Hepatocyte (in vitro differentiated cells): ENCODE measurements at regions not wholly inside any gene's neighbourhood (a gene's known extent, or its start where the extent isn't known, plus 50 kb on each side); places are given as distances from the start of the nearest gene placed in this dataset.

Experiments used
- CTCF ChIP-seq: fragments of 200-600 bp; sonication (generic); IDR thresholded peaks from 2 replicates; pipeline ENCODE4 v1.5.1; 2016; ENCODE audit warnings: antibody characterized with exemption, mild to moderate bottlenecking; ENCODE audit not compliant: poor library complexity
- EZH2phosphoT487 ChIP-seq: fragments of 200-600 bp; sonication (generic); IDR thresholded peaks from one replicate; pipeline ENCODE4 v1.6.1; 2018; ENCODE audit warnings: antibody characterized with exemption, mild to moderate bottlenecking, low read depth, moderate library complexity; ENCODE audit not compliant: unreplicated experiment, severe bottlenecking

- TF ChIP-seq CTCF (no peak), EZH2phosphoT487 (no peak)
Measured at GRCh38 chr1:181192316-181192715, 103.8 kb downstream of the IER5 start.
